GM04503 (cell line): ENCODE measurements at regions not wholly inside any gene's neighbourhood (a gene's known extent, or its start where the extent isn't known, plus 50 kb on each side); places are given as distances from the start of the nearest gene placed in this dataset.

ENCODE experiments used
- DNase-seq: peaks from one replicate; pipeline ENCODE4 v3.0.0-alpha.2; 2012; ENCODE audit warnings: low read depth

DNA sequence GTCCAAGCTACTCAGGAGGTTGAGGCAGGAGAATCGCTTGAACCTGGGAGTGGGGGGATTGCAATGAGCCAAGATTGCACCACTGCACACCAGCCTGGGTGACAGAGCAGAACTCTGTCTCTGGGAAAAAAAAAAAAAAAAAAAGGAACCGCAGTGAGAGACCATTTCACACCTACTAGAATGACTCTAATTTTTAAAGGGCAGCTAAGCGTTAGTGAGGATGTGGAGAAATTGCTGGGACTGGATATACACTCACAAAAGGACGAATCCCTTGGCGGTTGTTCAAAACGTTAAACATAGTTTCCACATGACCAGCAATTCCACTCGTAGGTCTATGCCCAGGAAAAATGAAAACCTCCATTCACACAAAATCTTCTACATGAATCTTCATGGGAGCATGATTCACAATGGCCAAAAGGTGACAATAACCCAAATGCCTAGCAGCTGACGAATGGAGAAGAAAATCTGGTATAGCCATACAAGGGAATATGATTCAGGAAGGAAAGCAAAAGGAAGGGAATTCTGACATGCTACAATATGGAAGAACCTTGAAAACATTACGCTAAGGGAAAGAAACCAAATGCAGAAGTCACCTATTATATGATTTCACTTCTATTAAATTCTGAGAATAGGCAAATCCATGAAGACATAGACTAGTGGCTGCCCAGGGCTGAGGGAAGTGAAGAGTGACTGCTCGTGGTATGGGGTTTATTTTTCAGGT is 127.0 kb downstream of the CHSY1 start:
- peak; percentile 81 for DNase-seq

GRCh38 chr15:101123222-101123910 is 128.5 kb downstream of the CHSY1 start:
- DNase-seq = peak; percentile 75

GRCh38 chr15:101122806-101123205 is 129.0 kb downstream of the CHSY1 start:
- DNase-seq = no peak

DNA sequence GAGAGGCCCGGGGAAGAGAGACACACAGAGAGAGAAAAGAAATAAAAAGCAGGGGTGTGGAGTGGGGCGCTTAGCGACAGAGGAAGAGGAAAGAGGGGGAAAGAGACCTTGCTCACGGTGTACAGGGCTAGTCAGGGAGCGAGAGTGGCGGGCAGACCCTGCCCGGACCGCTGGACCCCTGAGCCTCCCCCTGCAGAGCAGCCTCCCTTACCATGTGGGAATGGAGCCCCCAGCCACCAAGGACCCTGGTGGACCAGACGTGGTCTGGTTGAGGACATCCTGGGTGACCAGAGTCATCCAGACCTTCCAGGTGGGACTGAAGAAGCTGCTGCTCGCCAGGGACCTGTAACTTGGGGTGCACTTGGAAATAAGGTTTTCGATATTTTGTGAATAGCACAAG is 129.6 kb downstream of the CHSY1 start:
- DNase-seq = no peak

- DNase-seq = no peak
Measured at GRCh38 chr15:101121511-101122090, 130.2 kb downstream of the CHSY1 start.

- no peak for DNase-seq
Measured at GRCh38 chr15:101120987-101121386, 130.9 kb downstream of the CHSY1 start.

DNA sequence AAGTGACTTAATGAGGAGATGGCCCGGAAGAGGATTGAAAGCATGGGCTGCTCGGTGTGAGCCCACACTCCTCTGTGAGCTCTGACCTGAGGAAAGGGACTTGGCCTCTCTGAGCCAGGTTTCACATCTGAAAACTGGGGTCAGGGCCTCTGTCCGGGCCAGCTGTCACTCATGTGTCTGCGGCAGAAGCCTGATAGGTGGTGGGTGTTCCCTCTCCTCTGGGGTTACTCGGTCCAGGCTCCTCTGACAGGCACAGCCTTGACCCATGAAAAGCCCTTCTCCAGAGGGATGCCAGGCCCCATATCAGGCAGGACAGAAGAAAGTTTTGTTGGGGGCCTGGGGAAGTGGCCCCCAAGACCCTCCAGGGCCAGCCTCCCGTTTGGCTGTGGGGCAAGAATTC is 131.4 kb downstream of the CHSY1 start:
- DNase-seq = no peak
